Keratinocyte (primary cell): ENCODE measurements at regions not wholly inside any gene's neighbourhood (a gene's known extent, or its start where the extent isn't known, plus 50 kb on each side); places are given as distances from the start of the nearest gene placed in this dataset.

Experiments used
- DNase-seq: peaks from one replicate; pipeline ENCODE4 v3.0.0-alpha.2; 2011; ENCODE audit warnings: low read depth, missing footprints, low spot score
- FAIRE-seq: peaks from 2 replicates; lab custom pipeline; 2011; peaks lifted over from hg19 to GRCh38; lab: Jason Lieb, UNC
- H2AFZ ChIP-seq: 2 replicates; pipeline ENCODE4 v1.6.0; 2012; ENCODE audit warnings: low read length, control low read depth, inconsistent platforms; ENCODE audit not compliant: control insufficient read depth
- H3K27ac ChIP-seq: 2 replicates; pipeline ENCODE4 v1.5.1; 2011; ENCODE audit warnings: low read length; ENCODE audit not compliant: control insufficient read depth, insufficient read depth
- H3K27me3 ChIP-seq: 3 replicates; pipeline ENCODE4 v1.6.0; 2011; ENCODE audit warnings: low read length; ENCODE audit not compliant: control insufficient read depth, insufficient read depth; ENCODE audit errors: extremely low read depth
- H3K36me3 ChIP-seq, 2 experiments: 2 replicates in 1 of 2; 3 replicates in 1 of 2; pipeline ENCODE4 v1.5.1; 2011; ENCODE audit warnings: low read length in 2 of 2, mild to moderate bottlenecking in 1 of 2; ENCODE audit not compliant: control insufficient read depth in 2 of 2, insufficient read depth in 2 of 2; ENCODE audit errors: extremely low read depth in 1 of 2
- H3K4me1 ChIP-seq: 3 replicates; pipeline ENCODE4 v1.5.1; 2011; ENCODE audit warnings: low read length; ENCODE audit not compliant: control insufficient read depth, insufficient read depth; ENCODE audit errors: extremely low read depth
- H3K4me2 ChIP-seq: 3 replicates; pipeline ENCODE4 v1.6.0; 2011; ENCODE audit warnings: low read depth, low read length; ENCODE audit not compliant: control insufficient read depth, insufficient read depth; ENCODE audit errors: extremely low read depth
- H3K4me3 ChIP-seq, 3 experiments: fragments of 200-600 bp in 1 of 3; sonication (generic) in 1 of 3; 2 replicates in 2 of 3; 3 replicates in 1 of 3; pipeline ENCODE4 v1.5.1; 2011 to 2016; ENCODE audit warnings: low read length in 3 of 3, mild to moderate bottlenecking in 3 of 3, control low read depth in 2 of 3, inconsistent platforms in 1 of 3, low read depth in 1 of 3, mixed read lengths in 1 of 3, mixed run types in 1 of 3, moderate library complexity in 1 of 3; ENCODE audit not compliant: control insufficient read depth in 2 of 3, insufficient read depth in 2 of 3; ENCODE audit errors: extremely low read depth in 1 of 3
- H3K79me2 ChIP-seq: 2 replicates; pipeline ENCODE4 v1.6.0; 2012; ENCODE audit warnings: low read length; ENCODE audit not compliant: control insufficient read depth, insufficient read depth
- H3K9ac ChIP-seq: 3 replicates; pipeline ENCODE4 v1.6.0; 2011; ENCODE audit warnings: low read length; ENCODE audit not compliant: control insufficient read depth, insufficient read depth; ENCODE audit errors: extremely low read depth
- H3K9me1 ChIP-seq: 3 replicates; pipeline ENCODE4 v1.6.0; 2011; ENCODE audit warnings: low read length; ENCODE audit not compliant: control insufficient read depth, insufficient read depth; ENCODE audit errors: extremely low read depth
- H3K9me3 ChIP-seq: 2 replicates; pipeline ENCODE4 v1.5.1; 2012; ENCODE audit warnings: low read depth, low read length; ENCODE audit not compliant: control insufficient read depth
- H4K20me1 ChIP-seq: 3 replicates; pipeline ENCODE4 v1.6.0; 2011; ENCODE audit warnings: low read length; ENCODE audit not compliant: control insufficient read depth, insufficient read depth; ENCODE audit errors: extremely low read depth
- EZH2 ChIP-seq: IDR thresholded peaks from one replicate; pipeline ENCODE4 v1.6.1; 2012; ENCODE audit warnings: inconsistent platforms, mild to moderate bottlenecking, low read length, moderate library complexity
- dilution Hi-C: fragments of 300-500 bp; cut with MboI; formaldehyde crosslinking; loops from one replicate; pipeline ENCODE4 v1.7.0; 2020; ENCODE audit warnings: low sequenced_read_pairs; ENCODE audit not compliant: extremely low pct_ligation_motif_present
- TF ChIP-seq, protein P1 (sequence below), 3 experiments: IDR thresholded peaks in 1 of 3; conservative IDR thresholded peaks in 1 of 3; optimal IDR thresholded peaks in 1 of 3; 2 replicates in 2 of 3; 3 replicates in 1 of 3; pipeline versions ENCODE3 to v1.5.1; 2011; ENCODE audit warnings: low read length in 3 of 3, mild to moderate bottlenecking in 3 of 3, moderate library complexity in 2 of 3, control low read depth in 1 of 3, inconsistent platforms in 1 of 3; ENCODE audit not compliant: insufficient read depth in 2 of 3; ENCODE audit errors: extremely low read depth in 1 of 3

GRCh38 chr10:112052166-112052565 is 131.4 kb downstream of the GPAM start:
- peaks cover 6% of the 10 kb centered on the region for H3K4me1 ChIP-seq
- DNase-seq (peak; percentile 40), FAIRE-seq (no peak)
- H3K9ac ChIP-seq = no peak overlapping the region
- TF ChIP-seq, protein P1, sequence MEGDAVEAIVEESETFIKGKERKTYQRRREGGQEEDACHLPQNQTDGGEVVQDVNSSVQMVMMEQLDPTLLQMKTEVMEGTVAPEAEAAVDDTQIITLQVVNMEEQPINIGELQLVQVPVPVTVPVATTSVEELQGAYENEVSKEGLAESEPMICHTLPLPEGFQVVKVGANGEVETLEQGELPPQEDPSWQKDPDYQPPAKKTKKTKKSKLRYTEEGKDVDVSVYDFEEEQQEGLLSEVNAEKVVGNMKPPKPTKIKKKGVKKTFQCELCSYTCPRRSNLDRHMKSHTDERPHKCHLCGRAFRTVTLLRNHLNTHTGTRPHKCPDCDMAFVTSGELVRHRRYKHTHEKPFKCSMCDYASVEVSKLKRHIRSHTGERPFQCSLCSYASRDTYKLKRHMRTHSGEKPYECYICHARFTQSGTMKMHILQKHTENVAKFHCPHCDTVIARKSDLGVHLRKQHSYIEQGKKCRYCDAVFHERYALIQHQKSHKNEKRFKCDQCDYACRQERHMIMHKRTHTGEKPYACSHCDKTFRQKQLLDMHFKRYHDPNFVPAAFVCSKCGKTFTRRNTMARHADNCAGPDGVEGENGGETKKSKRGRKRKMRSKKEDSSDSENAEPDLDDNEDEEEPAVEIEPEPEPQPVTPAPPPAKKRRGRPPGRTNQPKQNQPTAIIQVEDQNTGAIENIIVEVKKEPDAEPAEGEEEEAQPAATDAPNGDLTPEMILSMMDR (optimal IDR thresholded peaks at IDR 0.05 in 1 of 3, IDR thresholded peaks at IDR 0.05 in 1 of 3, conservative IDR thresholded peaks at IDR 0.05 in 1 of 3; ENCODE audit: extremely low read depth in 1 of 3, insufficient read depth in 2 of 3, low read length in 3 of 3) = no peak
- TF ChIP-seq EZH2 = no peak
- H3K27me3 ChIP-seq = no peaks in the 10 kb centered on the region
- no peaks in the 10 kb centered on the region for H3K79me2 ChIP-seq
- H4K20me1 ChIP-seq = no peaks in the 10 kb centered on the region
- no peak overlapping the region for H3K4me3 ChIP-seq
- H3K9me3 ChIP-seq = no peaks in the 10 kb centered on the region
- no peaks in the 10 kb centered on the region for H3K9me1 ChIP-seq
- H3K27ac ChIP-seq = no peak overlapping the region
- H3K36me3 ChIP-seq = no peaks in the 10 kb centered on the region
- H3K4me2 ChIP-seq = no peak overlapping the region
- dilution Hi-C loops = no loop called here
- H2AFZ ChIP-seq = no peak overlapping the region

DNA sequence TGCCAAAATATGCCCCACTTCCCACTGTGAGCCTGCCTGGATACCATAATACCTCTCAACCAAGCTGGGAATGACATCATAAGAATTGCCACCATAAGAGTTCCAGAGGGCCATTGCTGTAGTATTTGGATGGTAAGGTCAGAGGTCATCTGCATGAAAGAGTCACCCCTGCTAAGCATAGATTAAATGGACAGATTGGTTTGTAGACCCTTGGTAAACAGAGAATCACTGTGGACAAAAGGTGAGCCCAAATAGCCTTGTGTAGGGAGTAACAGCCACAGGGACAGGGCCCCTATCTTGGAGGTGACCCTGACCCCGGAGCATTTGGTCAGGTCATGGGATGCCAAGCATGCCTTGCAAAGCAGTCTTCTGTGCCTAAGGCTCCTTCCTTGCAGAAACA is 129.7 kb downstream of the GPAM start:
- peaks cover 6% of the 10 kb centered on the region for H3K4me1 ChIP-seq
- no peaks in the 10 kb centered on the region for H4K20me1 ChIP-seq
- no peaks in the 10 kb centered on the region for H3K79me2 ChIP-seq
- H2AFZ ChIP-seq = no peak overlapping the region
- H3K27me3 ChIP-seq = no peaks in the 10 kb centered on the region
- TF ChIP-seq EZH2 = no peak
- TF ChIP-seq, protein P1 (optimal IDR thresholded peaks at IDR 0.05 in 1 of 3, IDR thresholded peaks at IDR 0.05 in 1 of 3, conservative IDR thresholded peaks at IDR 0.05 in 1 of 3; ENCODE audit: extremely low read depth in 1 of 3, insufficient read depth in 2 of 3, low read length in 3 of 3) = no peak
- FAIRE-seq (no peak), DNase-seq (no peak)
- no peaks in the 10 kb centered on the region for H3K9me1 ChIP-seq
- H3K4me2 ChIP-seq = no peak overlapping the region
- H3K4me3 ChIP-seq = no peak overlapping the region
- no peaks in the 10 kb centered on the region for H3K9me3 ChIP-seq
- no peak overlapping the region for H3K27ac ChIP-seq
- H3K36me3 ChIP-seq = no peaks in the 10 kb centered on the region
- dilution Hi-C loops = no loop called here
- H3K9ac ChIP-seq = no peak overlapping the region
